IMR-90 (cell line): ENCODE measurements at regions not wholly inside any gene's neighbourhood (a gene's known extent, or its start where the extent isn't known, plus 50 kb on each side); places are given as distances from the start of the nearest gene placed in this dataset.

Experiments used
- ATAC-seq: fragments of 200-7000 bp; cut with Tn5 transposase; 2 replicates; pipeline ENCODE4 v1.9.1; 2020; ENCODE audit warnings: low read depth, mild to moderate bottlenecking, moderate library complexity
- BruUV-seq: library from RNA; stranded (reverse); fragments of 400-500 nt; replicated peaks from 2 replicates; lab custom pipeline; 2021; lab: Mats Ljungman, UMichigan
- CTCF ChIA-PET: fragments of 300-600 bp; formaldehyde crosslinking; extraction: SDS; loops from one replicate; lab custom pipeline; 2021; ENCODE audit warnings: antibody characterized with exemption; lab: Yijun Ruan, JAX
- POLR2A ChIA-PET: fragments of 300-600 bp; sonication (Branson Sonifier 250); formaldehyde crosslinking; loops from one replicate; lab custom pipeline; 2022; ENCODE audit warnings: antibody characterized with exemption; ENCODE audit not compliant: unreplicated experiment; lab: Charles Lee
- DNase-seq: peaks from one replicate; pipeline ENCODE4 v3.0.0; 2013
- H2AFZ ChIP-seq: replicated peaks from 2 replicates; pipeline ENCODE3; 2013; ENCODE audit warnings: low read length, mild to moderate bottlenecking; ENCODE audit not compliant: poor library complexity
- H2AK5ac ChIP-seq: 2 replicates; pipeline ENCODE4 v1.6.1; 2013; ENCODE audit warnings: low read depth, low read length, inconsistent platforms
- H2AK9ac ChIP-seq: replicated peaks from 2 replicates; pipeline ENCODE3; 2013; ENCODE audit warnings: mild to moderate bottlenecking, low read depth, low read length, moderate library complexity; ENCODE audit not compliant: poor library complexity
- H2BK120ac ChIP-seq: 2 replicates; pipeline ENCODE4 v1.6.1; 2013; ENCODE audit warnings: low read depth, low read length, inconsistent platforms
- H2BK15ac ChIP-seq: 3 replicates; pipeline ENCODE4 v1.6.1; 2013; ENCODE audit warnings: low read depth, low read length, inconsistent platforms
- H2BK20ac ChIP-seq: 2 replicates; pipeline ENCODE4 v1.6.1; 2013; ENCODE audit warnings: low read depth, mild to moderate bottlenecking, inconsistent platforms, low read length, moderate library complexity
- H2BK5ac ChIP-seq: 2 replicates; pipeline ENCODE4 v1.6.1; 2013; ENCODE audit warnings: mild to moderate bottlenecking, low read depth, low read length, inconsistent platforms; ENCODE audit not compliant: poor library complexity, severe bottlenecking
- H3K14ac ChIP-seq: replicated peaks from 2 replicates; pipeline ENCODE4 v1.6.1; 2013; ENCODE audit warnings: low read depth, low read length, inconsistent platforms
- H3K18ac ChIP-seq: 2 replicates; pipeline ENCODE4 v1.6.1; 2013; ENCODE audit warnings: low read depth, low read length, control low read depth
- H3K23ac ChIP-seq: 2 replicates; pipeline ENCODE4 v1.6.1; 2013; ENCODE audit warnings: low read depth, low read length, inconsistent platforms
- H3K27ac ChIP-seq: 2 replicates; pipeline ENCODE4 v1.5.1; 2013; ENCODE audit warnings: mild to moderate bottlenecking, control low read depth, low read length; ENCODE audit not compliant: insufficient read depth
- H3K27me3 ChIP-seq: 2 replicates; pipeline ENCODE4 v1.6.1; 2013; ENCODE audit warnings: low read length; ENCODE audit not compliant: control insufficient read depth, insufficient read depth
- H3K36me3 ChIP-seq: 2 replicates; pipeline ENCODE4 v1.6.1; 2013; ENCODE audit warnings: low read length, mixed read lengths; ENCODE audit not compliant: control insufficient read depth, insufficient read depth
- H3K4ac ChIP-seq: 2 replicates; pipeline ENCODE4 v1.6.1; 2013; ENCODE audit warnings: low read depth, low read length, inconsistent platforms
- H3K4me1 ChIP-seq: 2 replicates; pipeline ENCODE4 v1.6.1; 2013; ENCODE audit warnings: low read length, mixed read lengths; ENCODE audit not compliant: control insufficient read depth, insufficient read depth
- H3K4me2 ChIP-seq: 2 replicates; pipeline ENCODE4 v1.6.1; 2013; ENCODE audit warnings: low read depth, mild to moderate bottlenecking, control low read depth, low read length, moderate library complexity
- H3K4me3 ChIP-seq: 2 replicates; pipeline ENCODE4 v1.5.1; 2013; ENCODE audit warnings: low read depth, mild to moderate bottlenecking, control low read depth, low read length, moderate library complexity; ENCODE audit not compliant: insufficient read depth
- H3K56ac ChIP-seq: 2 replicates; pipeline ENCODE4 v1.6.1; 2013; ENCODE audit warnings: low read length, inconsistent platforms; ENCODE audit not compliant: insufficient read depth; ENCODE audit errors: extremely low read depth
- H3K79me1 ChIP-seq, 2 experiments: 2 replicates each; pipeline ENCODE4 v1.6.1; 2013; ENCODE audit warnings: low read length in 2 of 2, inconsistent platforms in 1 of 2, low read depth in 1 of 2
- H3K9ac ChIP-seq: 2 replicates; pipeline ENCODE4 v1.6.1; 2013; ENCODE audit warnings: low read depth, low read length, control low read depth
- H3K9me1 ChIP-seq: 2 replicates; pipeline ENCODE4 v1.6.1; 2013; ENCODE audit warnings: low read length, inconsistent platforms; ENCODE audit not compliant: insufficient read depth
- H3K9me3 ChIP-seq: 2 replicates; pipeline ENCODE4 v1.6.1; 2013; ENCODE audit warnings: low read length; ENCODE audit not compliant: control insufficient read depth, insufficient read depth
- H4K20me1 ChIP-seq: 2 replicates; pipeline ENCODE4 v1.6.1; 2013; ENCODE audit warnings: low read length, inconsistent platforms; ENCODE audit not compliant: insufficient read depth
- H4K5ac ChIP-seq: 2 replicates; pipeline ENCODE4 v1.6.1; 2013; ENCODE audit warnings: mild to moderate bottlenecking, low read depth, low read length, control low read depth
- H4K8ac ChIP-seq, 2 experiments: 2 replicates each; pipeline ENCODE4 v1.6.1; 2013; ENCODE audit warnings: low read depth in 2 of 2, low read length in 2 of 2, control low read depth in 1 of 2, inconsistent platforms in 1 of 2
- H4K91ac ChIP-seq: 2 replicates; pipeline ENCODE4 v1.6.1; 2013; ENCODE audit warnings: low read depth, low read length, inconsistent platforms; ENCODE audit not compliant: insufficient read depth
- CEBPB ChIP-seq: IDR thresholded peaks from 2 replicates; pipeline ENCODE4 v1.6.1; 2012; ENCODE audit warnings: low read depth, low read length, improper control_type of control experiment
- FOS ChIP-seq: fragments of 150-350 bp; IDR thresholded peaks from 2 replicates; pipeline ENCODE4 v1.6.1; 2016; ENCODE audit warnings: low read depth, low read length
- MAFK ChIP-seq: IDR thresholded peaks from 2 replicates; pipeline ENCODE4 v1.6.1; 2012; ENCODE audit warnings: low read depth, low read length, improper control_type of control experiment
- MXI1 ChIP-seq: IDR thresholded peaks from 2 replicates; pipeline ENCODE4 v1.6.1; 2012; ENCODE audit warnings: low read depth, mild to moderate bottlenecking, low read length, moderate library complexity, borderline replicate concordance
- NFE2L2 ChIP-seq: fragments of 150-350 bp; IDR thresholded peaks from 2 replicates; pipeline ENCODE4 v1.6.1; 2016; ENCODE audit warnings: low read depth, mild to moderate bottlenecking, low read length
- POLR2A ChIP-seq: IDR thresholded peaks from 2 replicates; pipeline ENCODE4 v1.6.1; 2012; ENCODE audit warnings: mild to moderate bottlenecking, low read depth, low read length
- WGBS, 2 experiments: methylation state at CpG; one replicate each; pipeline versions ENCODE4 v1.1.5 to v1.1.7; 2013; ENCODE audit warnings: missing lambda C conversion rate in 2 of 2; ENCODE audit not compliant: insufficient read length in 1 of 2; ENCODE audit errors: extremely low coverage in 2 of 2; 5-methylcytosine and 5-hydroxymethylcytosine counted together
- dilution Hi-C: fragments of 300-500 bp; cut with HindIII; formaldehyde crosslinking; loops from one replicate; pipeline ENCODE4 v1.14.3; 2018; ENCODE audit warnings: low sequenced_read_pairs; ENCODE audit not compliant: unreplicated experiment
- in situ Hi-C: fragments of 300-500 bp; cut with MboI; formaldehyde crosslinking; loops from 3 replicates; pipeline ENCODE4 v1.14.3; 2019; ENCODE audit warnings: low sequenced_read_pairs, inconsistent platforms, mixed read lengths
- intact Hi-C: fragments of 100-400 bp; cut with micrococcal nuclease; formaldehyde crosslinking; loops from 2 replicates; pipeline ENCODE4 v1.10.0; 2022

GRCh38 chr4:13888112-13888511, 260.6 kb upstream of the BOD1L1 start:
- Histone ChIP-seq H2BK15ac (no peak overlapping the region; the same call in 2 of the 3 replicates), H3K9me3 (no peaks in the 10 kb centered on the region), H4K20me1 (no peaks in the 10 kb centered on the region), H2AK9ac (no peak overlapping the region), H3K23ac (no peak overlapping the region), H2BK120ac (peak overlapping the region; percentile 90; the same call in 1 of the 2 replicates), H2BK5ac (peak overlapping the region; percentile 88), H3K36me3 (no peaks in the 10 kb centered on the region), H3K9me1 (peaks cover 19% of the 10 kb centered on the region), H3K27ac (no peak overlapping the region), H2AK5ac (no peak overlapping the region), H3K27me3 (no peaks in the 10 kb centered on the region), H2BK20ac (peak overlapping the region; percentile 84; the same call in 1 of the 2 replicates), H3K9ac (no peak overlapping the region), H2AFZ (no peak overlapping the region), H3K4ac (peak overlapping the region; percentile 86; the same call in 1 of the 2 replicates), H3K56ac (no peak overlapping the region), H4K91ac (peak overlapping the region; percentile 86; the same call in 1 of the 2 replicates), H4K5ac (no peak overlapping the region), H3K79me1 (peaks cover 0 to 9% of the 10 kb centered on the region in 2 experiments; a peak in 2 of 4 replicates), H3K4me1 (peaks cover 19% of the 10 kb centered on the region), H3K4me2 (no peak overlapping the region), H4K8ac (0 out of 4 replicates have a peak overlapping the region, but pooled peaks of 1 of the 2 experiments have one; percentile 63), H3K14ac (no peak overlapping the region), H3K18ac (no peak overlapping the region), H3K4me3 (no peak overlapping the region)
- TF ChIP-seq POLR2A = no peak
- peak; percentile 67; the same call in 1 of the 2 replicates for TF ChIP-seq FOS
- TF ChIP-seq MXI1 = no peak
- peak; percentile 54 for TF ChIP-seq NFE2L2
- TF ChIP-seq CEBPB = peak; percentile 53; the same call in 1 of the 2 replicates
- TF ChIP-seq MAFK = peak; percentile 84
- dilution Hi-C loops (no loop called here), in situ Hi-C loops (no loop called here), intact Hi-C loops (no loop called here)
- CTCF ChIA-PET = interaction anchor here (0.6 kb wide), 1 partner anchor 253 kb away, joined by 9 read pairs; no protein-coding TSS in a partner anchor
- POLR2A ChIA-PET = no interaction called here
- DNase-seq = peak; percentile 93
- WGBS, 2 experiments = no CpG with 5 or more reads among the region's 1 CpG
- BruUV-seq = no TSS peak
- ATAC-seq = no peak
